Stimulated activated effector memory CD8-positive, alpha-beta T cell treated with anti-CD3 and anti-CD28 coated beads, Interleukin-12 subunit alpha, Interleukin-12 subunit beta, amount 100 ng/mL, for 72 hours (primary cell): ENCODE measurements at regions not wholly inside any gene's neighbourhood (a gene's known extent, or its start where the extent isn't known, plus 50 kb on each side); places are given as distances from the start of the nearest gene placed in this dataset.

ENCODE experiments used
- ATAC-seq: fragments of 150-1000 bp; cut with Tn5 transposase; 2 replicates; pipeline ENCODE4 v1.10.0; 2021
- DNase-seq, 2 donors: peaks; one replicate each; pipeline ENCODE4 v3.0.0; 2021 to 2022; ENCODE audit warnings: low spot score in 2 of 2
- H3K27ac Mint-ChIP-seq: one replicate; pipeline ENCODE4 v1.8.0; 2022; ENCODE audit warnings: mild to moderate bottlenecking, mixed read lengths
- H3K36me3 Mint-ChIP-seq: one replicate; pipeline ENCODE4 v1.8.0; 2022; ENCODE audit warnings: mild to moderate bottlenecking, mixed read lengths
- H3K4me1 Mint-ChIP-seq: one replicate; pipeline ENCODE4 v1.8.0; 2022; ENCODE audit warnings: mixed read lengths
- H3K4me3 Mint-ChIP-seq: one replicate; pipeline ENCODE4 v1.8.0; 2022; ENCODE audit warnings: mild to moderate bottlenecking, mixed read lengths
- H3K9me3 Mint-ChIP-seq: one replicate; pipeline ENCODE4 v1.8.0; 2022; ENCODE audit warnings: mixed read lengths

DNA sequence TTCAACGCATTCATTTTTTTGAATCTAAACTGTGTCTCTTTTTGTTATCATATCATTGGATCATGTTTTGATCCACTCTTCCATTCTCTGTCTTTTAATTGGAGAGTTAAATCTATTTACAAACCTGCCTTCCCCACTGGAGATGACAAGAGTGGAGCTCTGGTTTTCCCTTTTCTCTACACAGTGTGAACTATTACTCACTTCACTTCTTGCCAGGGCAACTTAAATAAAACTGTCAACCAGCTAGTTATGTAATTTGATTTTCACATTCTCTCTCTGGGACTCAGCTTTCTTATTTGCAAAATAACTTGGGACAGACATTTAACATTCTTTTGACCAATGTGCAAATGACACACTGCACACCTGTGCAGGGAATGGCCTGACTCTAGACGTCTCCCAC, 230.8 kb upstream of the CST7 start:
- Mint-ChIP-seq H3K36me3 (no peaks in the 10 kb centered on the region), H3K9me3 (peaks cover 5% of the 10 kb centered on the region), H3K4me1 (no peaks in the 10 kb centered on the region), H3K4me3 (no peak overlapping the region), H3K27ac (no peak overlapping the region)
- DNase-seq, result no peak
- ATAC-seq, result no peak

DNA sequence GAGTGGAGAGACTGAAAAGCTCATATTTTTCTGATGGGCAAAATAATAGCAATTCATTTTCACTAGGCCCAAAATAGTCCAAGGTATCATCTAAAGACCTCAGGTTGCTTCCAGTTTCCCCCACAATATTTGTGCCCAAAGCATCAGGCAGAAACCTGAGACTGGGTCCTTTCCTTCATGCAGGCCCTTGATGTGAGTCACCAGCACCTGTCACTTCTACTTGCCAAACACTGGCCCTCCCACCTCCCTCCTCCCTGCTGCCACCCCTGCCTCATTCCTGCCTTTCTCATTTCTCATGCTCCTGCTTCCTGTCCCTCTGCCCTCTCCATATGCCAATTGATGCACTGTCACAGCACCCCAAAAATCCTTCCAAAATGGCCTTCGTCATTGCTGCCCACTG, 230.4 kb upstream of the CST7 start:
- ATAC-seq, result no peak
- Mint-ChIP-seq H3K4me1 (no peaks in the 10 kb centered on the region), H3K4me3 (no peak overlapping the region), H3K27ac (no peak overlapping the region), H3K9me3 (peaks cover 5% of the 10 kb centered on the region), H3K36me3 (no peaks in the 10 kb centered on the region)
- no peak for DNase-seq

- no peaks in the 10 kb centered on the region for H3K9me3 Mint-ChIP-seq
- no peak overlapping the region for H3K27ac Mint-ChIP-seq
- no peaks in the 10 kb centered on the region for H3K36me3 Mint-ChIP-seq
- H3K4me3 Mint-ChIP-seq, result no peak overlapping the region
- DNase-seq (no peak), ATAC-seq (no peak)
- H3K4me1 Mint-ChIP-seq, result no peaks in the 10 kb centered on the region
These were observed 228.1 kb upstream of the CST7 start for GRCh38 chr20:24720957-24721356.

DNA sequence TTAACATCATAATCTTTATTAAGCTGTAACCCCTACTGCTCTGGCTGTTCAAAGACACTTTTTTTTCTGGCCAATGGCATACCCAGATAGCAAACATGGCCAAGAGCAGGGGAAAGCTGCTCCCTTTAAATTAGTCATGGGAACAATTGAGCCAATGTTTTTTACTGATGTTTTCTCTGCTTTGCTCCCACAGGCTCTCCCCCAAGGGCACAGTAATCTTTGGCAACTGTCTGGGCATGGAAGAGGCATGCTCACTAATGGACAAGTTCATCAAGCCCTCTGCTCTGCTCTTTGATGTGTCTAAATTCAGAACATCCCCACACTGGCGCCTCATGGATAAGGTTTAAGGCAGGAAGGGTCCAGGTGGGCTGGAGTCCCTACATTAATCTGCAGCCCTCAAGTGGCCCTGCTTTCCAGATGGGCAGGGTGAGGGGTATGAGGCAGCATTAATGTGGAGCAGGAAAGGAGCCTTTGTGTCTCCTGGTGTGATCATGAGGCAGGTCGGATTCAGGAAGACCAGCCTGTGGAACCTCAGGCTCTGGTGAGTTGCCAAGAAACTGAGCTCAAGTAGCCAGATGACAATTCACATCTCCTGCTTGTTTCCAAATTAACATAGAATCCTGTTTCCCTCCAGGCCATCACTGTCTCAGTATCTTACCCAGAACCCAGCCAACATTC, 227.0 kb upstream of the CST7 start:
- Mint-ChIP-seq H3K9me3 (no peaks in the 10 kb centered on the region), H3K27ac (no peak overlapping the region), H3K4me1 (no peaks in the 10 kb centered on the region), H3K36me3 (no peaks in the 10 kb centered on the region), H3K4me3 (no peak overlapping the region)
- peak in 1 of 2 donors; percentile 29 for DNase-seq
- ATAC-seq, result no peak

DNA sequence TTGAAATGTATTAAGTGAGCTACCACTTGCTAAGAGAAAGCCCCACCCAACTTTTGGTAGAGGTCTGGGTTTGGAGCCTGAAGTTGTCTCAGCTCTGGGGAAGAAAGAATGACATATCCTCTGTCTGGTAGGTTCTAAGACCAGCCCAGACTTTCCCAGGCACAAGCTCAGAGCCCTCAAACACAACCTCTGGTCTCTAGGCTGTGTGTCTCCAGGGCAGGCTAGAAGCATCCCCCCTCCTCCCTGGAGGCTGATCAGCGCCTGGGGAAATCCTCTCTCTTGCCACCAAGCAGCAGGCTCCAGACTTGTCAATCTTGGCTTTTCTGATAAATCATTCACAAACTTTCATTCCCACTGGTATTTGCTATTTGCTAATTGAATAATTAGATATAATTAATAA, 226.5 kb upstream of the CST7 start:
- Mint-ChIP-seq H3K9me3 (no peaks in the 10 kb centered on the region), H3K27ac (no peak overlapping the region), H3K36me3 (no peaks in the 10 kb centered on the region), H3K4me1 (no peaks in the 10 kb centered on the region), H3K4me3 (no peak overlapping the region)
- no peak for ATAC-seq
- DNase-seq, result peak in 1 of 2 donors; percentile 17

DNA sequence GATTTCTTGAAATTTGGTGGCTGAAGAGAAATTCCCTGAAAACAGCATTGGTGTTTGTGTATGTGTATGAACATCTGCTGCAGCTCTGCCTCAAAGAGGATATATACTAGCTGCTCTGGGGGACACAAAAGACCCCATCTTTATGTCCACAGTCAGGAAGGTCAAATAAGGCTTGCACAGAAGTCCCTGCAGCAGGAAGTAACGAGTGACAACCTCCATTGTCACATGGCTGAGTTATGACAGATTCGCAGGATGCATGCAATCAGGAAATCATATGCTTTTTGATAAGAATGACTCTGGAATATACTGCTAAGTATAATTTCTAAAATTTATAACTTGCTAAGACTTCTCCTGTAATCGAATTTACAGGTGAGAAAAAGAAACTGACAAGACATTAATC, 225.9 kb upstream of the CST7 start:
- no peaks in the 10 kb centered on the region for H3K9me3 Mint-ChIP-seq
- ATAC-seq (no peak), DNase-seq (peak in 1 of 2 donors; percentile 18)
- H3K27ac Mint-ChIP-seq, result no peak overlapping the region
- no peaks in the 10 kb centered on the region for H3K4me1 Mint-ChIP-seq
- no peak overlapping the region for H3K4me3 Mint-ChIP-seq
- H3K36me3 Mint-ChIP-seq, result no peaks in the 10 kb centered on the region

- no peak overlapping the region for H3K4me3 Mint-ChIP-seq
These were observed 225.3 kb upstream of the CST7 start for GRCh38 chr20:24723647-24724352.

GRCh38 chr20:24724982-24725533, 224.0 kb upstream of the CST7 start:
- H3K4me3 Mint-ChIP-seq, result no peak overlapping the region
- DNase-seq (peak in 1 of 2 donors; percentile 17), ATAC-seq (no peak)
- H3K36me3 Mint-ChIP-seq, result no peaks in the 10 kb centered on the region
- H3K9me3 Mint-ChIP-seq, result no peaks in the 10 kb centered on the region
- no peak overlapping the region for H3K27ac Mint-ChIP-seq
- H3K4me1 Mint-ChIP-seq, result no peaks in the 10 kb centered on the region

More at GRCh38 chr20:24723647-24724352, 225.3 kb upstream of the CST7 start:
- DNase-seq, result peak in 1 of 2 donors; percentile 32
- Mint-ChIP-seq H3K9me3 (no peaks in the 10 kb centered on the region), H3K27ac (no peak overlapping the region), H3K4me1 (no peaks in the 10 kb centered on the region), H3K36me3 (no peaks in the 10 kb centered on the region)
- ATAC-seq, result no peak

GRCh38 chr20:24727795-24728194, 221.3 kb upstream of the CST7 start:
- no peaks in the 10 kb centered on the region for H3K4me1 Mint-ChIP-seq
- ATAC-seq, result no peak
- H3K27ac Mint-ChIP-seq, result no peak overlapping the region
- no peak for DNase-seq
- no peaks in the 10 kb centered on the region for H3K9me3 Mint-ChIP-seq
- H3K36me3 Mint-ChIP-seq, result no peaks in the 10 kb centered on the region
- no peak overlapping the region for H3K4me3 Mint-ChIP-seq

- no peaks in the 10 kb centered on the region for H3K36me3 Mint-ChIP-seq
- no peak overlapping the region for H3K27ac Mint-ChIP-seq
- ATAC-seq (no peak), DNase-seq (peak in 1 of 2 donors; percentile 26)
- H3K4me1 Mint-ChIP-seq, result no peaks in the 10 kb centered on the region
- no peak overlapping the region for H3K4me3 Mint-ChIP-seq
- no peaks in the 10 kb centered on the region for H3K9me3 Mint-ChIP-seq
These were observed 219.0 kb upstream of the CST7 start for GRCh38 chr20:24729896-24730605.

DNA sequence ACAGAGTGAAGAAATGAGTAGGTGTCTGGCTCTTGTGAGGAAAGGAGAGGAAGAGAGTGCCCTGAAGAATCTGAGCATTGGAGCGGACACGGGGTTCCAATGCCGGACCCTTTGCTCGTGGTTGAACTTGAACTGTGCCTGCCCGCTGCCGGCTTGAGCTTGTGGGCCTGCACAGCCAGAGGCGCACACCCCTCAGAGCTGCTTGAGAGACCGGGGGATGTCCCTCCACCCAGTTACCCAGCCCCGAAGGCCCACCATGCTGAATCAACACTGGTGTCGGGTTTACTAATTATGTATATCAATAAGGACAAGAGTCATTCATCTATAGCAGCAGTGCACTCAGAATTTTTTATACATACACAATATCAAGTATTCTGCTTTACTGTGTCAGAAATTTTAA, 218.3 kb upstream of the CST7 start:
- H3K27ac Mint-ChIP-seq, result no peak overlapping the region
- no peaks in the 10 kb centered on the region for H3K36me3 Mint-ChIP-seq
- H3K4me3 Mint-ChIP-seq, result no peak overlapping the region
- H3K9me3 Mint-ChIP-seq, result no peaks in the 10 kb centered on the region
- DNase-seq, result no peak
- H3K4me1 Mint-ChIP-seq, result no peaks in the 10 kb centered on the region
- ATAC-seq, result no peak

DNA sequence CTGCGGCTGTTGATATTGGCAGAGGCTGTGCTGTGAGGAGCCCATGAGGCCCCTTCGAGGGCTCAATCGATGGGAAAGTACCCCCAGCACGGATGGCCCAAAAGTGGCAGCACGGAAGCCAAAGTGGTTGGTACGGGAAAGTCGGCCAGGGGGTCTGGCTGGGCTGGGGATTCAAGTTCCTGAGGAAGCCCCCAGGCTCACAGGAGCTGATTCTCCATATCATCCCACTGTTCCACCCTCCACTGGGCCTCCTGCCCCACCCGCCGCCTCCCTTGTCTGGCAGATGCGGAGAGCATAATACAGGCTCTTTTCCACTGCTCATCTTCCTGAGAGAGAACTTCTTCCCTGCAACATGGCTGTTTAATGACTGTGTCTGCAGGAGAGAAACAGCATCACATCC, 217.8 kb upstream of the CST7 start:
- ATAC-seq (no peak), DNase-seq (peak in 1 of 2 donors; percentile 41)
- no peaks in the 10 kb centered on the region for H3K4me1 Mint-ChIP-seq
- H3K27ac Mint-ChIP-seq, result no peak overlapping the region
- no peaks in the 10 kb centered on the region for H3K36me3 Mint-ChIP-seq
- no peak overlapping the region for H3K4me3 Mint-ChIP-seq
- H3K9me3 Mint-ChIP-seq, result no peaks in the 10 kb centered on the region

DNA sequence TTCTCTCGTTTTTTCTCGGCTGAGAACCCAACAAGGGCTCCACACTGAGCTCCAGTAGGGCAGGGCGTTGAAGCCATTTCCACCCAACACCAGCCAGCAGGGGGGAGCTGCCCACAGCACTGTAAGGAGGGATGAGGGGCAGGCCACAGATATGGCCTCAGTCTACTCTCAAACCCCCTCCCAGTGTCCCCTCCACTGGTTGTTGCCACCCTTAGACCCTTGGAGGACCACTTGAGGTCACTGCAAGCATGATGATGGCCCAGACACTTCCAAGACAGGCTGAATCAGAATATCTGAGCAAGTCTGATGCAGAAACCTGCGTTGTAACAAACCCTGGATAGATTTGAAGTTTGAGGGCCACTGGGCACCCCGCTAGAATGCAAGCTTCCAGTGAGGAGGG, 217.0 kb upstream of the CST7 start:
- peak in 1 of 2 donors; percentile 35 for DNase-seq
- no peak overlapping the region for H3K27ac Mint-ChIP-seq
- no peak overlapping the region for H3K4me3 Mint-ChIP-seq
- no peaks in the 10 kb centered on the region for H3K4me1 Mint-ChIP-seq
- H3K36me3 Mint-ChIP-seq, result no peaks in the 10 kb centered on the region
- ATAC-seq, result no peak
- no peaks in the 10 kb centered on the region for H3K9me3 Mint-ChIP-seq

DNA sequence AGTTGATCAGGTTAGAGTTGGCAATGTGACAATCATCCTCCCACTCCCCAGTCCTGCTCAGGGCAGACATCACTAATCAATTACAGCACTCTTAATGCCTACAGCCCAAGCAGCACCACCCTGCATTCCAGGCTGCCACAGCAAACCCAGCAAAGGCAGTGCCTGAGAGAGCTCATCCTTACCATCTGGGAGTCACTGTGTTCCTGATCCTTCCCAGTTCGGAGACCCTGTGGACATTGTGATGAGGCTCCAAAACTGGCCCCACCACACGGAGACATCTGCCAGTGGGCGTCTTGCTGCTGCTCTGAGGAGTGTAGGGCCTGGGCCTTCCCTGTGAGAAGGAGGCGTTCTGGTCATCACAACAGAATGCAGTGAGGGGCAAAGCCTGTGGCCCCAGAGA, 216.5 kb upstream of the CST7 start:
- no peak overlapping the region for H3K27ac Mint-ChIP-seq
- H3K36me3 Mint-ChIP-seq, result no peaks in the 10 kb centered on the region
- DNase-seq (peak in 1 of 2 donors; percentile 35), ATAC-seq (no peak)
- H3K4me1 Mint-ChIP-seq, result no peaks in the 10 kb centered on the region
- H3K4me3 Mint-ChIP-seq, result no peak overlapping the region
- no peaks in the 10 kb centered on the region for H3K9me3 Mint-ChIP-seq

DNA sequence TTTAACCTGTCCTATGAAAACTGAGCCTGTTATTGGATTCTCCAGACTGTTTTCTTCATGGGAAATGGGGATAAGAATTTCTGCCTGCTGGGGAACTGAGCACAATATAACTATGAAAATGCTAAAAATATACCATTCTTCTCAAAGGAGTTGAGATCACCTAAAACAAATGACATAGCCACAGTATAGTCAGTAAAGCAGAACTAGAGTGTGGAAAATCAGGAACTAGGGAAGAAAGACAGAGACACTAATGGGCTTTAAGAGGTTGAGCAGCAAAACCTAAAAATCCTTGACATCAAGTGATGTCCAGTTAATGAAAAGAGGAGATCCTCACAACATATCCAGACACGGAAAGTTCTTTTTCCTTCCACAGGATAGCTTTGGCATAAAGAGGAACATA, 215.7 kb upstream of the CST7 start:
- Mint-ChIP-seq H3K36me3 (no peaks in the 10 kb centered on the region), H3K4me3 (no peak overlapping the region), H3K4me1 (no peaks in the 10 kb centered on the region), H3K27ac (no peak overlapping the region), H3K9me3 (no peaks in the 10 kb centered on the region)
- DNase-seq (no peak), ATAC-seq (no peak)
